Lower leg skin (tissue), 4 donors: ENCODE measurements at regions not wholly inside any gene's neighbourhood (a gene's known extent, or its start where the extent isn't known, plus 50 kb on each side); places are given as distances from the start of the nearest gene placed in this dataset.

Experiments used
- DNase-seq, 2 donors: peaks; one replicate each; pipeline ENCODE4 v3.0.0-alpha.2; 2019; ENCODE audit warnings: low spot score in 2 of 2
- H3K4me3 ChIP-seq: fragments of 200-600 bp; sonication (generic); 2 replicates; pipeline ENCODE4 v1.5.1; 2017; ENCODE audit warnings: mild to moderate bottlenecking, low read depth; ENCODE audit not compliant: poor library complexity, severe bottlenecking
- CTCF ChIP-seq, 3 donors: fragments of 450-650 bp; IDR thresholded peaks; one replicate each; pipeline ENCODE4 v1.5.1; 2016; ENCODE audit warnings: antibody characterized with exemption in 3 of 3, mild to moderate bottlenecking in 3 of 3, moderate library complexity in 2 of 3
- POLR2A ChIP-seq, 2 donors: fragments of 450-650 bp; IDR thresholded peaks; one replicate each; pipeline ENCODE4 v1.6.1; 2016 to 2017; ENCODE audit warnings: antibody characterized with exemption in 2 of 2, mild to moderate bottlenecking in 1 of 2, moderate library complexity in 1 of 2
- WGBS, 2 donors: methylation state at CpG; one replicate each; pipeline ENCODE4 v1.1.5; 2018; 5-methylcytosine and 5-hydroxymethylcytosine counted together
- intact Hi-C: fragments of 100-400 bp; cut with DNase I; formaldehyde crosslinking; loops from one replicate; pipeline ENCODE4 v1.15.0; 2023; ENCODE audit warnings: low total_unique reads

GRCh38 chr4:135098061-135098460 is 896.5 kb upstream of the PABPC4L start:
- intact Hi-C loops = no loop called here
- 85 to 95% methylated on average over 2 of the region's 2 CpGs for WGBS, 2 donors
- no peak for DNase-seq
- no peak for TF ChIP-seq POLR2A (IDR thresholded peaks at IDR 0.05)
- no peak for TF ChIP-seq CTCF (IDR thresholded peaks at IDR 0.05)
- H3K4me3 ChIP-seq = no peak overlapping the region

GRCh38 chr4:135073389-135073788 is 871.8 kb upstream of the PABPC4L start:
- H3K4me3 ChIP-seq = no peak overlapping the region
- intact Hi-C loops = no loop called here
- no peak for DNase-seq
- WGBS, 2 donors = 79 to 87% methylated on average over 2 of the region's 2 CpGs
- TF ChIP-seq CTCF (IDR thresholded peaks at IDR 0.05) (no peak), POLR2A (IDR thresholded peaks at IDR 0.05) (no peak)

GRCh38 chr4:135072553-135072952 is 871.0 kb upstream of the PABPC4L start:
- no peak for TF ChIP-seq CTCF (IDR thresholded peaks at IDR 0.05)
- no peak for TF ChIP-seq POLR2A (IDR thresholded peaks at IDR 0.05)
- 28 to 47% methylated on average over 3 of the region's 3 CpGs for WGBS, 2 donors
- intact Hi-C loops = no loop called here

GRCh38 chr4:135065366-135065765 is 863.8 kb upstream of the PABPC4L start:
- WGBS, 2 donors = 59 to 61% methylated on average over 2 of the region's 2 CpGs
- intact Hi-C loops = no loop called here
- H3K4me3 ChIP-seq = no peak overlapping the region
- no peak for DNase-seq
- TF ChIP-seq CTCF (IDR thresholded peaks at IDR 0.05) (no peak), POLR2A (IDR thresholded peaks at IDR 0.05) (no peak)

More at GRCh38 chr4:135072553-135072952, 871.0 kb upstream of the PABPC4L start:
- no peak overlapping the region for H3K4me3 ChIP-seq
- DNase-seq = no peak

- intact Hi-C loops = no loop called here
- no peak for TF ChIP-seq CTCF (IDR thresholded peaks at IDR 0.05)
- no peak for TF ChIP-seq POLR2A (IDR thresholded peaks at IDR 0.05)
- no peak for DNase-seq
- WGBS, 2 donors = 56 to 68% methylated on average over 7 of the region's 7 CpGs
- no peak overlapping the region for H3K4me3 ChIP-seq
Observed at GRCh38 chr4:135050086-135050717, 848.6 kb upstream of the PABPC4L start.

- intact Hi-C loops = no loop called here
- no peak overlapping the region for H3K4me3 ChIP-seq
- WGBS, 2 donors = 71 to 80% methylated on average over 1 of the region's 1 CpG
- no peak for DNase-seq
- no peak for TF ChIP-seq CTCF (IDR thresholded peaks at IDR 0.05)
- no peak for TF ChIP-seq POLR2A (IDR thresholded peaks at IDR 0.05)
Observed at GRCh38 chr4:135032670-135033069, 831.1 kb upstream of the PABPC4L start.
